ENCODE measurements at regions not wholly inside any gene's neighbourhood (a gene's known extent, or its start where the extent isn't known, plus 50 kb on each side); places are given as distances from the start of the nearest gene placed in this dataset.

DNA sequence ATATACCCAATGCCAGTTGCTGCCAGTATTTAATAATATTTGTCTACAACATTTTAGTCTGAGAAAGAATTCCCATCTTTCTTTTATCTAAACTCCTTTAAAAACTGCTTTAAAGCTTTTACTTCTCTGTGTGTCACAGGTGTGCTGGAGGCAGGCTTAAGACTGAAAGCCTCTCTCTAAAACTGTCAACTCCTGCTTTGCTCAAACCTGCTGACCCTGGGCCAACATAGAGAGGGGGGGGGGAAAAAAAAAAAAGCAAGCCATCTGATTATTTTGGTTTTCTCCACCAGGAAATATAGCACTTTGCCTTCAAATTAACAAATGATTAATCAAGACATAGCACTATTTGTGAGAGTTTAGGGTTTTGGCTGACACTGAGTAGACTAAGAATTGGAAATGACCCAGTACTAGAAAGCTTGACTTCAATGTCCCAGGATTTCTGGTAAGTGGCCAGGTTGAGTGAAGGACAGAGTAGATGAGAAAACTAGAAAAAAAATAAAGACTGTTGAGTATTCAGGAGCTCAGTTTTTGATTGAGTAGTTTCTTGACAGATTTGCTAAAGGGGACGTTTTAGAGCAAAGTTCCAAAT is 357.0 kb upstream of the FLRT2 start:
- H3K79me2 ChIP-seq (ENCODE audit: insufficient read depth, low read length) = no peaks in the 10 kb centered on the region
- no peak overlapping the region for H3K4me3 ChIP-seq (ENCODE audit: low read depth, low read length, poor library complexity, severe bottlenecking)
- H3K4me1 ChIP-seq (ENCODE audit: insufficient read depth, low read length, severe bottlenecking) = no peaks in the 10 kb centered on the region
- TF ChIP-seq EZH2 (IDR thresholded peaks at IDR 0.05; ENCODE audit: borderline replicate concordance, low read length) = no peak
- TF ChIP-seq, protein P1, sequence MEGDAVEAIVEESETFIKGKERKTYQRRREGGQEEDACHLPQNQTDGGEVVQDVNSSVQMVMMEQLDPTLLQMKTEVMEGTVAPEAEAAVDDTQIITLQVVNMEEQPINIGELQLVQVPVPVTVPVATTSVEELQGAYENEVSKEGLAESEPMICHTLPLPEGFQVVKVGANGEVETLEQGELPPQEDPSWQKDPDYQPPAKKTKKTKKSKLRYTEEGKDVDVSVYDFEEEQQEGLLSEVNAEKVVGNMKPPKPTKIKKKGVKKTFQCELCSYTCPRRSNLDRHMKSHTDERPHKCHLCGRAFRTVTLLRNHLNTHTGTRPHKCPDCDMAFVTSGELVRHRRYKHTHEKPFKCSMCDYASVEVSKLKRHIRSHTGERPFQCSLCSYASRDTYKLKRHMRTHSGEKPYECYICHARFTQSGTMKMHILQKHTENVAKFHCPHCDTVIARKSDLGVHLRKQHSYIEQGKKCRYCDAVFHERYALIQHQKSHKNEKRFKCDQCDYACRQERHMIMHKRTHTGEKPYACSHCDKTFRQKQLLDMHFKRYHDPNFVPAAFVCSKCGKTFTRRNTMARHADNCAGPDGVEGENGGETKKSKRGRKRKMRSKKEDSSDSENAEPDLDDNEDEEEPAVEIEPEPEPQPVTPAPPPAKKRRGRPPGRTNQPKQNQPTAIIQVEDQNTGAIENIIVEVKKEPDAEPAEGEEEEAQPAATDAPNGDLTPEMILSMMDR (IDR thresholded peaks at IDR 0.05; ENCODE audit: low read length) = no peak
- H3K27me3 ChIP-seq (ENCODE audit: insufficient read depth, low read length) = no peaks in the 10 kb centered on the region
- H3F3A ChIP-seq (ENCODE audit: insufficient read depth, low read length) = no peaks in the 10 kb centered on the region
- no peaks in the 10 kb centered on the region for H3K36me3 ChIP-seq (ENCODE audit: insufficient read depth, low read length)
- H3K9me2 ChIP-seq (ENCODE audit: low read depth, low read length) = no peaks in the 10 kb centered on the region
- no peak overlapping the region for H3K27ac ChIP-seq (ENCODE audit: low read depth, low read length, poor library complexity, severe bottlenecking)
- no peaks in the 10 kb centered on the region for H3K9me3 ChIP-seq (ENCODE audit: low read length)
- no peak overlapping the region for H2AFZ ChIP-seq (ENCODE audit: low read length)
- H4K20me1 ChIP-seq (ENCODE audit: insufficient read depth, low read length) = no peaks in the 10 kb centered on the region
- no peak overlapping the region for H3K4me2 ChIP-seq (ENCODE audit: low read length)
- no peak overlapping the region for H3K9ac ChIP-seq (ENCODE audit: low read length)

DNA sequence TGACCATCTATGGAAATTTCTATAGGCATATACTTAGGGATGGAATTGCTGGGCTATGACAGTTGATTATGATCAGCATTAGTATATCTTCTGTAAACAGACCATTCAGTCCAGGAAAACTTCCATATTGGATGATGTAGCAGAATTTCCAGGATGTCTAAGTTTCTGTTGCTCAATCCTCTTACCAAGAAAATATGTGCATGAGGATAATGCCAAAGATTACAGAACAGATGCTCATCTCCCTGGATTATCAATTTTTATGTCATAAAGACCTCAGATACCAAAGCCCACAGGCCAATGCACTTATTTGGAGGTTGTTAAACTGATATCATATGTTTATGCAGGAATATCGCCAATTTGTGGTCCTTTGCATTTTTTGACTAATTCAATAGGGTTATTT is 354.4 kb upstream of the FLRT2 start:
- Histone ChIP-seq H3K9ac (ENCODE audit: low read length) (no peak overlapping the region), H3K27ac (ENCODE audit: low read depth, low read length, poor library complexity, severe bottlenecking) (no peak overlapping the region), H3K79me2 (ENCODE audit: insufficient read depth, low read length) (no peaks in the 10 kb centered on the region), H3K4me1 (ENCODE audit: insufficient read depth, low read length, severe bottlenecking) (no peaks in the 10 kb centered on the region), H3K9me2 (ENCODE audit: low read depth, low read length) (no peaks in the 10 kb centered on the region), H2AFZ (ENCODE audit: low read length) (no peak overlapping the region), H3K36me3 (ENCODE audit: insufficient read depth, low read length) (no peaks in the 10 kb centered on the region), H3K9me3 (ENCODE audit: low read length) (no peaks in the 10 kb centered on the region), H3F3A (ENCODE audit: insufficient read depth, low read length) (no peaks in the 10 kb centered on the region), H4K20me1 (ENCODE audit: insufficient read depth, low read length) (no peaks in the 10 kb centered on the region), H3K27me3 (ENCODE audit: insufficient read depth, low read length) (no peaks in the 10 kb centered on the region), H3K4me3 (ENCODE audit: low read depth, low read length, poor library complexity, severe bottlenecking) (no peak overlapping the region), H3K4me2 (ENCODE audit: low read length) (no peak overlapping the region)
- TF ChIP-seq, protein P1 (IDR thresholded peaks at IDR 0.05; ENCODE audit: low read length) = no peak
- TF ChIP-seq EZH2 (IDR thresholded peaks at IDR 0.05; ENCODE audit: borderline replicate concordance, low read length) = no peak

DNA sequence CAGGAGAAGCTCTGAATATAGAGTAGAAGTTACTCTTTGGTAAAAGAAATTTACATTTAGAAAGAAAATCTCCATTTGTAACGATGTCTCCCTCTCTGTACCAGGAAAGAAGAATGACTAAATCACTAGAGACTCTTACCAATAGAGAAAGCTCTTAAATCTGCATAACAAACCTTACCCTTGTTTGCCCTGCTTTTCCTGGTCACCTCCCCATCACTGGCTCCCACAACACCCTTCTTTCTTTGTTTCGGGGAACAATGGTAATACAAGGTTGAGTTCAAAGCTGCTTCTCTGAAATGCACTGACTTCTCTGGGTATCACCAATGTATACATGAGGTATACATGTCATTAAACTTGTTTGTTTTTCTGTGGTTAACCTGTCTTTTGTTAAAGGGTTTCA is 351.1 kb upstream of the FLRT2 start:
- H3K9me2 ChIP-seq (ENCODE audit: low read depth, low read length) = no peaks in the 10 kb centered on the region
- TF ChIP-seq, protein P1 (IDR thresholded peaks at IDR 0.05; ENCODE audit: low read length) = no peak
- no peak for TF ChIP-seq EZH2 (IDR thresholded peaks at IDR 0.05; ENCODE audit: borderline replicate concordance, low read length)
- no peaks in the 10 kb centered on the region for H3F3A ChIP-seq (ENCODE audit: insufficient read depth, low read length)
- H3K9ac ChIP-seq (ENCODE audit: low read length) = no peak overlapping the region
- H4K20me1 ChIP-seq (ENCODE audit: insufficient read depth, low read length) = no peaks in the 10 kb centered on the region
- no peak overlapping the region for H3K4me2 ChIP-seq (ENCODE audit: low read length)
- no peaks in the 10 kb centered on the region for H3K36me3 ChIP-seq (ENCODE audit: insufficient read depth, low read length)
- no peak overlapping the region for H2AFZ ChIP-seq (ENCODE audit: low read length)
- no peaks in the 10 kb centered on the region for H3K27me3 ChIP-seq (ENCODE audit: insufficient read depth, low read length)
- no peaks in the 10 kb centered on the region for H3K9me3 ChIP-seq (ENCODE audit: low read length)
- H3K79me2 ChIP-seq (ENCODE audit: insufficient read depth, low read length) = no peaks in the 10 kb centered on the region
- no peaks in the 10 kb centered on the region for H3K4me1 ChIP-seq (ENCODE audit: insufficient read depth, low read length, severe bottlenecking)
- no peak overlapping the region for H3K4me3 ChIP-seq (ENCODE audit: low read depth, low read length, poor library complexity, severe bottlenecking)
- no peak overlapping the region for H3K27ac ChIP-seq (ENCODE audit: low read depth, low read length, poor library complexity, severe bottlenecking)
